H1 (cell line): ENCODE measurements at regions not wholly inside any gene's neighbourhood (a gene's known extent, or its start where the extent isn't known, plus 50 kb on each side); places are given as distances from the start of the nearest gene placed in this dataset.

Experiments used
- BACH1 ChIP-seq: IDR thresholded peaks from 2 replicates; pipeline ENCODE4 v1.6.1; 2012; ENCODE audit warnings: low read length, improper control_type of control experiment
- CHD7 ChIP-seq: fragments of 300-600 bp; sonication (generic); IDR thresholded peaks from 2 replicates; pipeline ENCODE4 v1.7.1; 2012; ENCODE audit warnings: low read length, moderate library complexity, mild to moderate bottlenecking, inconsistent platforms; ENCODE audit not compliant: insufficient replicate concordance
- NRF1 ChIP-seq: IDR thresholded peaks from 2 replicates; pipeline ENCODE4 v1.6.1; 2011; ENCODE audit warnings: mild to moderate bottlenecking, low read depth, low read length, improper control_type of control experiment
- SIRT6 ChIP-seq: IDR thresholded peaks from one replicate; pipeline ENCODE4 v1.7.1; 2012; ENCODE audit warnings: low read length, inconsistent platforms
- SP1 ChIP-seq: IDR thresholded peaks from 2 replicates; pipeline ENCODE4 v1.6.1; 2011; ENCODE audit warnings: low read depth, low read length
- SUZ12 ChIP-seq: fragments of 200-600 bp; sonication (generic); IDR thresholded peaks from 2 replicates; pipeline ENCODE4 v1.6.1; 2012; ENCODE audit warnings: mild to moderate bottlenecking, inconsistent platforms, low read length, moderate library complexity, mixed read lengths
- TAF7 ChIP-seq: optimal IDR thresholded peaks from 2 replicates; pipeline ENCODE3; 2011; ENCODE audit warnings: low read depth, mild to moderate bottlenecking, inconsistent platforms, low read length, moderate library complexity, borderline replicate concordance

- TF ChIP-seq SIRT6 (no peak), CHD7 (no peak), BACH1 (no peak), TAF7 (no peak), SUZ12 (no peak), SP1 (no peak), NRF1 (no peak)
Measured at GRCh38 chr18:2204736-2205135, 366.6 kb downstream of the METTL4 start (continued).
